Endothelial cell of umbilical vein (primary cell): ENCODE measurements at regions not wholly inside any gene's neighbourhood (a gene's known extent, or its start where the extent isn't known, plus 50 kb on each side); places are given as distances from the start of the nearest gene placed in this dataset.

Experiments used
- BruUV-seq: library from RNA; stranded (reverse); fragments of 400-500 nt; replicated peaks from 2 replicates; lab custom pipeline; 2021; lab: Mats Ljungman, UMichigan
- CTCF ChIA-PET: fragments of 300-600, 350-600 bp; sonication (Branson Sonifier 250); formaldehyde crosslinking; loops from one replicate; lab custom pipeline; 2021; ENCODE audit warnings: antibody characterized with exemption, inconsistent platforms; lab: Charles Lee
- POLR2A ChIA-PET: fragments of 300-600, 350-600 bp; sonication (Branson Sonifier 250); formaldehyde crosslinking; loops from one replicate; lab custom pipeline; 2021; ENCODE audit warnings: antibody characterized with exemption, inconsistent platforms; lab: Charles Lee
- DNase-seq: peaks from one replicate; pipeline ENCODE4 v3.0.0-alpha.2; 2011; ENCODE audit warnings: low read depth, low spot score
- FAIRE-seq: peaks from 2 replicates; lab custom pipeline; 2011; peaks lifted over from hg19 to GRCh38; lab: Jason Lieb, UNC
- H2AFZ ChIP-seq: 2 replicates; pipeline ENCODE4 v1.6.0; 2012; ENCODE audit warnings: low read depth, low read length, control low read depth, inconsistent platforms
- H3K27ac ChIP-seq: 2 replicates; pipeline ENCODE4 v1.5.1; 2011; ENCODE audit warnings: low read depth, mild to moderate bottlenecking, control low read depth, low read length, moderate library complexity; ENCODE audit not compliant: insufficient read depth
- H3K27me3 ChIP-seq, 2 experiments: 2 replicates each; pipeline versions ENCODE4 v1.6.0 to v1.6.1; 2011; ENCODE audit warnings: low read length in 2 of 2, mixed read lengths in 1 of 2; ENCODE audit not compliant: control insufficient read depth in 2 of 2, insufficient read depth in 2 of 2
- H3K36me3 ChIP-seq, 2 experiments: 2 replicates in 1 of 2; 3 replicates in 1 of 2; pipeline ENCODE4 v1.5.1; 2011; ENCODE audit warnings: low read length in 2 of 2, mild to moderate bottlenecking in 1 of 2, moderate library complexity in 1 of 2; ENCODE audit not compliant: control insufficient read depth in 2 of 2, insufficient read depth in 2 of 2; ENCODE audit errors: extremely low read depth in 1 of 2
- H3K4me1 ChIP-seq: 3 replicates; pipeline ENCODE4 v1.5.1; 2011; ENCODE audit warnings: mild to moderate bottlenecking, low read length; ENCODE audit not compliant: control insufficient read depth, insufficient read depth; ENCODE audit errors: extremely low read depth
- H3K4me2 ChIP-seq: 2 replicates; pipeline ENCODE4 v1.6.1; 2011; ENCODE audit warnings: low read length, control low read depth, mixed read lengths; ENCODE audit not compliant: insufficient read depth
- H3K4me3 ChIP-seq, 3 experiments: fragments of 200-600 bp in 1 of 3; sonication (generic), shearing (Covaris generic) in 1 of 3; replicated peaks in 1 of 3; 2 replicates each; pipeline ENCODE4 v1.5.1; 2011 to 2016; ENCODE audit warnings: control low read depth in 3 of 3, low read length in 3 of 3, mild to moderate bottlenecking in 2 of 3, inconsistent platforms in 1 of 3, low read depth in 1 of 3, moderate library complexity in 1 of 3; ENCODE audit not compliant: insufficient read depth in 1 of 3
- H3K79me2 ChIP-seq: 2 replicates; pipeline ENCODE4 v1.6.0; 2012; ENCODE audit warnings: low read length, inconsistent platforms; ENCODE audit not compliant: control insufficient read depth, insufficient read depth
- H3K9ac ChIP-seq: replicated peaks from 2 replicates; pipeline ENCODE3; 2011; ENCODE audit warnings: low read length, control low read depth; ENCODE audit not compliant: insufficient read depth; ENCODE audit errors: extremely low read depth
- H3K9me1 ChIP-seq: replicated peaks from 3 replicates; pipeline ENCODE4 v1.6.0; 2011; ENCODE audit warnings: mild to moderate bottlenecking, low read length; ENCODE audit not compliant: control insufficient read depth, insufficient read depth; ENCODE audit errors: extremely low read depth
- H3K9me3 ChIP-seq: replicated peaks from 2 replicates; pipeline ENCODE4 v1.5.1; 2012; ENCODE audit warnings: low read length, inconsistent platforms; ENCODE audit not compliant: control insufficient read depth, insufficient read depth
- H4K20me1 ChIP-seq: replicated peaks from 2 replicates; pipeline ENCODE3; 2011; ENCODE audit warnings: mild to moderate bottlenecking, low read length; ENCODE audit not compliant: control insufficient read depth, insufficient read depth; ENCODE audit errors: extremely low read depth
- EZH2 ChIP-seq: IDR thresholded peaks from 2 replicates; pipeline ENCODE4 v1.6.1; 2012; ENCODE audit warnings: borderline replicate concordance, low read depth, mild to moderate bottlenecking, moderate library complexity, low read length, inconsistent platforms; ENCODE audit not compliant: severe bottlenecking
- FOS ChIP-seq: IDR thresholded peaks from 2 replicates; pipeline ENCODE4 v1.6.1; 2011; ENCODE audit warnings: mild to moderate bottlenecking, low read length, moderate library complexity, borderline replicate concordance; ENCODE audit not compliant: insufficient read depth
- GATA2 ChIP-seq: IDR thresholded peaks from 2 replicates; pipeline ENCODE4 v1.7.0; 2011; ENCODE audit warnings: low read depth, mild to moderate bottlenecking, moderate library complexity, mixed read lengths, low read length; ENCODE audit not compliant: insufficient read length, insufficient read depth
- JUN ChIP-seq: IDR thresholded peaks from 2 replicates; pipeline ENCODE4 v1.6.1; 2011; ENCODE audit warnings: borderline replicate concordance, low read depth; ENCODE audit not compliant: insufficient read length, insufficient read depth
- MYC ChIP-seq: IDR thresholded peaks from one replicate; pipeline ENCODE4 v1.6.1; 2011; ENCODE audit warnings: mild to moderate bottlenecking, low read depth, low read length
- POLR2A ChIP-seq: IDR thresholded peaks from 2 replicates; pipeline ENCODE4 v1.6.1; 2012; ENCODE audit warnings: low read depth, mild to moderate bottlenecking, control low read depth, low read length
- POLR2AphosphoS5 ChIP-seq: IDR thresholded peaks from 2 replicates; pipeline ENCODE4 v1.6.1; 2012; ENCODE audit warnings: low read depth, mild to moderate bottlenecking, control low read depth, low read length, moderate library complexity; ENCODE audit not compliant: insufficient read depth
- dilution Hi-C: fragments of 300-500 bp; cut with MboI; formaldehyde crosslinking; loops from one replicate; pipeline ENCODE4 v1.15.0; 2019; ENCODE audit warnings: low sequenced_read_pairs; ENCODE audit not compliant: extremely low pct_ligation_motif_present
- intact Hi-C: fragments of 100-400 bp; cut with micrococcal nuclease; formaldehyde crosslinking; loops from one replicate; pipeline ENCODE4 v1.10.0; 2022
- TF ChIP-seq, protein P1 (sequence below), 2 donors: IDR thresholded peaks; 1 replicate in 1 of 2; 2 replicates in 1 of 2; pipeline ENCODE4 v1.5.1; 2011; ENCODE audit warnings: low read length in 2 of 2, mild to moderate bottlenecking in 2 of 2, moderate library complexity in 2 of 2, control low read depth in 1 of 2, inconsistent platforms in 1 of 2, low read depth in 1 of 2; ENCODE audit not compliant: insufficient read depth in 1 of 2; ENCODE audit errors: extremely low read depth in 1 of 2
- TF ChIP-seq, protein P2 (sequence below): IDR thresholded peaks from 2 replicates; pipeline ENCODE4 v1.6.1; 2011; ENCODE audit not compliant: insufficient read depth, insufficient read length

DNA sequence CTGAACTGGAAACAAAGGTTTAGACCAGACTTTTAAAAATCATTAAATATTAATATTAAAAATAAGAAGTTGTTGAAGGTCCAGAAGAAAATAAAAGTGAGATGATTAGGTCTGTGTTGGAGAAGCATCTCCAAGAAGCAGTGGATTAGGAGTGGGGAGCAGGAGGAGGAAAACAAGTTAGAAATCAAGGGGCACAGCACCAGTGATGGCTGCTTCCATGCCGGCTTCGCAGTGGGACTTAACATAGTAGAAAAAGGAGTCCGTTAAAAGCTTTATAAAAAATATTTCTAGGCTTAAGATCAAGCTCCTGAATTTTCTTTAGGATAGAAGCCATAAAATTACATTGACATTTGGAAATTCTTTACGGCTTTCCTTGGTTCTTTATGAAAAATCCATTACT, 95.8 kb downstream of the CDC14C start:
- intact Hi-C loops (no loop called here), dilution Hi-C loops (no loop called here)
- H3K4me3 ChIP-seq: no peak overlapping the region
- H4K20me1 ChIP-seq: no peaks in the 10 kb centered on the region
- no peaks in the 10 kb centered on the region for H3K79me2 ChIP-seq
- H3K27ac ChIP-seq: no peak overlapping the region
- H3K9me3 ChIP-seq: no peaks in the 10 kb centered on the region
- H3K36me3 ChIP-seq: no peaks in the 10 kb centered on the region
- FAIRE-seq (no peak), DNase-seq (no peak)
- ChIA-PET CTCF (no interaction called here), POLR2A (no interaction called here)
- H3K4me2 ChIP-seq: no peak overlapping the region
- no peaks in the 10 kb centered on the region for H3K27me3 ChIP-seq
- H3K9me1 ChIP-seq: no peaks in the 10 kb centered on the region
- BruUV-seq: no TSS peak
- H3K9ac ChIP-seq: no peak overlapping the region
- H2AFZ ChIP-seq: no peak overlapping the region
- TF ChIP-seq MYC: no peak
- no peak for TF ChIP-seq POLR2AphosphoS5
- no peak for TF ChIP-seq FOS
- TF ChIP-seq, protein P1, sequence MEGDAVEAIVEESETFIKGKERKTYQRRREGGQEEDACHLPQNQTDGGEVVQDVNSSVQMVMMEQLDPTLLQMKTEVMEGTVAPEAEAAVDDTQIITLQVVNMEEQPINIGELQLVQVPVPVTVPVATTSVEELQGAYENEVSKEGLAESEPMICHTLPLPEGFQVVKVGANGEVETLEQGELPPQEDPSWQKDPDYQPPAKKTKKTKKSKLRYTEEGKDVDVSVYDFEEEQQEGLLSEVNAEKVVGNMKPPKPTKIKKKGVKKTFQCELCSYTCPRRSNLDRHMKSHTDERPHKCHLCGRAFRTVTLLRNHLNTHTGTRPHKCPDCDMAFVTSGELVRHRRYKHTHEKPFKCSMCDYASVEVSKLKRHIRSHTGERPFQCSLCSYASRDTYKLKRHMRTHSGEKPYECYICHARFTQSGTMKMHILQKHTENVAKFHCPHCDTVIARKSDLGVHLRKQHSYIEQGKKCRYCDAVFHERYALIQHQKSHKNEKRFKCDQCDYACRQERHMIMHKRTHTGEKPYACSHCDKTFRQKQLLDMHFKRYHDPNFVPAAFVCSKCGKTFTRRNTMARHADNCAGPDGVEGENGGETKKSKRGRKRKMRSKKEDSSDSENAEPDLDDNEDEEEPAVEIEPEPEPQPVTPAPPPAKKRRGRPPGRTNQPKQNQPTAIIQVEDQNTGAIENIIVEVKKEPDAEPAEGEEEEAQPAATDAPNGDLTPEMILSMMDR (IDR thresholded peaks at IDR 0.05; ENCODE audit: extremely low read depth in 1 of 2, insufficient read depth in 1 of 2, low read depth in 1 of 2, low read length in 2 of 2): no peak
- H3K4me1 ChIP-seq: no peaks in the 10 kb centered on the region

DNA sequence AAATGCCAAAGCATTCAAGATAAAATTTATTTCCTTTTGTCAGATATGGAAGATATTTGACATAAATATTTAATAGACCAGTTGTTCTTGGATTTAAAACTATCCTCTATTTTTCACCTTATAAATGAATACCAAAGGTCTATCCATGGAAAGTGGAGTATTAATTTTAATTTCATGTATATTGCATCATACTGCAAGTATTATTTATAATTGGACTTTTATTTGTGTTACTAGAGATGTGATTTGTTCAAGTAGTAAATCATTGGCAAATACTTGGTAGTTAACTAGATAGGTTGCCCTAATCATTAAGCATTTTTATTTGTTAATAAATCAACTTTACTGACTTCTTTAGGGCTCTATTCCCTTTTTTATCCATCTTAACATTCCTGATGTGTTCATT, 98.1 kb downstream of the CDC14C start:
- Histone ChIP-seq H2AFZ (no peak overlapping the region), H3K4me2 (no peak overlapping the region), H4K20me1 (no peaks in the 10 kb centered on the region), H3K79me2 (no peaks in the 10 kb centered on the region), H3K36me3 (no peaks in the 10 kb centered on the region), H3K9ac (no peak overlapping the region), H3K27me3 (no peaks in the 10 kb centered on the region), H3K9me1 (no peaks in the 10 kb centered on the region), H3K27ac (no peak overlapping the region), H3K4me3 (no peak overlapping the region), H3K9me3 (no peaks in the 10 kb centered on the region), H3K4me1 (no peaks in the 10 kb centered on the region)
- DNase-seq (no peak), FAIRE-seq (no peak)
- CTCF ChIA-PET: no interaction called here
- no peak for TF ChIP-seq EZH2
- TF ChIP-seq, protein P2, sequence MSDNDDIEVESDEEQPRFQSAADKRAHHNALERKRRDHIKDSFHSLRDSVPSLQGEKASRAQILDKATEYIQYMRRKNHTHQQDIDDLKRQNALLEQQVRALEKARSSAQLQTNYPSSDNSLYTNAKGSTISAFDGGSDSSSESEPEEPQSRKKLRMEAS: no peak
- TF ChIP-seq, protein P1 (IDR thresholded peaks at IDR 0.05; ENCODE audit: extremely low read depth in 1 of 2, insufficient read depth in 1 of 2, low read depth in 1 of 2, low read length in 2 of 2): no peak
- no peak for TF ChIP-seq FOS
- no peak for TF ChIP-seq JUN
- TF ChIP-seq GATA2: no peak
- no peak for TF ChIP-seq POLR2AphosphoS5
- no peak for TF ChIP-seq MYC
- TF ChIP-seq POLR2A: no peak
- intact Hi-C loops: no loop called here
- BruUV-seq: no TSS peak
- dilution Hi-C loops: no loop called here
- POLR2A ChIA-PET: no interaction called here
